ENCODE measurements at regions not wholly inside any gene's neighbourhood (a gene's known extent, or its start where the extent isn't known, plus 50 kb on each side); places are given as distances from the start of the nearest gene placed in this dataset.
A peak's percentile ranks its signal among the peaks of the same experiment; 100 is the strongest.

GRCh38 chr18:25590456-25590855 lies 238.5 kb upstream of the ZNF521 start:
- TF ChIP-seq CTCF (IDR thresholded peaks at IDR 0.05; ENCODE audit: low read depth, low read length), result no peak
- Histone ChIP-seq H3K36me3 (no peaks in the 10 kb centered on the region), H3K4me3 (ENCODE audit: low read depth, low read length) (no peak overlapping the region)

GRCh38 chr18:25587545-25587944 lies 235.6 kb upstream of the ZNF521 start:
- H3K4me1 ChIP-seq, result no peaks in the 10 kb centered on the region
- no peaks in the 10 kb centered on the region for H3K36me3 ChIP-seq
- no peak for DNase-seq
- no peaks in the 10 kb centered on the region for H3K9me3 ChIP-seq
- no peaks in the 10 kb centered on the region for H3K27me3 ChIP-seq
- no peak for TF ChIP-seq CTCF (IDR thresholded peaks at IDR 0.05; ENCODE audit: low read depth, low read length)
- no peak overlapping the region for H3K4me3 ChIP-seq (ENCODE audit: low read depth, low read length)

More at GRCh38 chr18:25590456-25590855, 238.5 kb upstream of the ZNF521 start:
- H3K9me3 ChIP-seq, result no peaks in the 10 kb centered on the region
- DNase-seq, result no peak
- no peaks in the 10 kb centered on the region for H3K27me3 ChIP-seq
- no peaks in the 10 kb centered on the region for H3K4me1 ChIP-seq

DNA sequence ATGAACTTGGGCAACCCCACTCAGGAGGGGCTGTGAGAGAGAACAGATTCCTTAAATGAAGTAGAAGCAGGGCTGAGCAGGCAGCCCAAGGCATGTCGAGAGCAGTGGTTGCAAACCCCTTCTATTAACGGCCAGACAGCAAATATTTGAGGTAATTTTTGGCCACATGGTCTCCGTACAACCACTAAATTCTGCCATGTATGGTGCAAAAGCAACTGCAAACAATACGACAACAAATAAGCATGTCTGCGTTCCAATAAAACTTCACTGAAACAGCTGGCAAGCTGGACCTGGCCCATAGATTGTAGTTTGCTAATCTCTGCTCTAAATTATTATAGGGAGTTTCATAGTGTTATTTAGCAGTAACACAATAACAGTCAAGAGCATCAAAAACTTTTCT lies 217.0 kb upstream of the ZNF521 start:
- no peak for DNase-seq
- Histone ChIP-seq H3K36me3 (no peaks in the 10 kb centered on the region), H3K9me3 (no peaks in the 10 kb centered on the region), H3K27me3 (no peaks in the 10 kb centered on the region), H3K4me1 (no peaks in the 10 kb centered on the region), H3K4me3 (ENCODE audit: low read depth, low read length) (no peak overlapping the region)
- TF ChIP-seq CTCF (IDR thresholded peaks at IDR 0.05; ENCODE audit: low read depth, low read length), result no peak

- Histone ChIP-seq H3K4me1 (no peaks in the 10 kb centered on the region), H3K36me3 (no peaks in the 10 kb centered on the region), H3K27me3 (no peaks in the 10 kb centered on the region), H3K4me3 (ENCODE audit: low read depth, low read length) (no peak overlapping the region), H3K9me3 (no peaks in the 10 kb centered on the region)
- no peak for DNase-seq
- TF ChIP-seq CTCF (IDR thresholded peaks at IDR 0.05; ENCODE audit: low read depth, low read length), result no peak
These were observed 212.1 kb upstream of the ZNF521 start for GRCh38 chr18:25563816-25564683.

DNA sequence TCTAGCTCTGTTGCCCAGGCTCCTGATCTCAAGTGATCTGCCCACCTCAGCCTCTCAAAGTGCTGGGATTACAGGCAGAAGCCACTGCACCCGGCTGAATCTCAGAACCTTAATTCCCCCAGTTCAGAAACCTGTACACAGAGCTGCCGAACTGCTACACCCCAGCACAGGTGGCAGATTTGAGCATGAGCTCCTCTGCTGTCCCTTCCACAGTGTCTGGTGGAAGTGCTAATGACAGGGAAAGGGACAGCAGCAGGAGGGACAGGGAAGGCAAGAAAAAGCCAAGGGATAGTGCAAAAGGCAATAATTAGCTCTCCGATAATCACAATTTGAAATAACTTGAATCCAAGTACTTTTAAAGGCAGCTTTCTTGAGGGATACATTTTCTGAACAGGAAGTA lies 211.4 kb upstream of the ZNF521 start:
- TF ChIP-seq CTCF (IDR thresholded peaks at IDR 0.05; ENCODE audit: low read depth, low read length), result no peak
- Histone ChIP-seq H3K27me3 (no peaks in the 10 kb centered on the region), H3K4me3 (ENCODE audit: low read depth, low read length) (no peak overlapping the region), H3K4me1 (no peaks in the 10 kb centered on the region), H3K9me3 (no peaks in the 10 kb centered on the region), H3K36me3 (no peaks in the 10 kb centered on the region)
- DNase-seq, result no peak

DNA sequence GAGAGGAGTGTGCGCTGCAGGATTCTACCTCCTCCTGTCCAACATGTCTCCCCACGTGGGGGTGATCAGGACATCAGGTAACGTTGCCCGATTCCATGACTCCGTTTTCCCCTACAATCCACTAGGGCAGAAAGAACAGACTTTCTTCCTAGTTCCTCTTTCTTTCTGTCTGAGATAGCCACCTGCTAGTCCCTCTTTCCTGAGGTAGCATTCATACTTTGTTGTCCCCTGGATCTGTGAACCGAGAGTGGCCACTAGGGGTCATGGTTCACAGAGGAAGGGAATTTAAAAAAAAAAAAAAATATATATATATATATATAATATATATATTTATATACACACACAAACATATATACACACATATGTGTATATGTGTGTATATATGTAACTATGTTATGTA lies 210.0 kb upstream of the ZNF521 start:
- Histone ChIP-seq H3K9me3 (no peaks in the 10 kb centered on the region), H3K4me1 (no peaks in the 10 kb centered on the region), H3K36me3 (no peaks in the 10 kb centered on the region), H3K4me3 (ENCODE audit: low read depth, low read length) (no peak overlapping the region), H3K27me3 (no peaks in the 10 kb centered on the region)
- TF ChIP-seq CTCF (IDR thresholded peaks at IDR 0.05; ENCODE audit: low read depth, low read length), result 0 out of 2 replicates have a peak, but pooled peaks have one; percentile 10
- DNase-seq, result no peak
